Pancreas (tissue), 10 donors: ENCODE measurements at regions not wholly inside any gene's neighbourhood (a gene's known extent, or its start where the extent isn't known, plus 50 kb on each side); places are given as distances from the start of the nearest gene placed in this dataset.

ENCODE experiments used
- ATAC-seq, 4 donors: fragments of 200-7000 bp; cut with Tn5 transposase; one replicate each; pipeline versions ENCODE4 v1.8.0 to v1.9.1; 2020; ENCODE audit warnings: mild to moderate bottlenecking in 4 of 4, moderate library complexity in 4 of 4
- DNase-seq, 6 donors: peaks; one replicate each; pipeline ENCODE4 v3.0.0-alpha.2; 2020
- FAIRE-seq: peaks from 2 replicates; lab custom pipeline; 2012; peaks lifted over from hg19 to GRCh38; lab: Jason Lieb, UNC
- H3K27ac ChIP-seq, 4 donors: fragments of 200-600 bp; sonication (generic); 1 replicate in 3 of 4; 2 replicates in 1 of 4; pipeline versions ENCODE4 v1.5.0 to v1.8.0; 2020
- H3K27me3 ChIP-seq, 4 donors: fragments of 200-600 bp; one replicate each; pipeline ENCODE4 v1.8.0; 2021
- H3K36me3 ChIP-seq, 3 donors: fragments of 200-600 bp; sonication (generic) in 1 of 3; one replicate each; pipeline versions ENCODE4 v1.5.0 to v1.8.0; 2020 to 2021
- H3K4me1 ChIP-seq, 3 donors: fragments of 200-600 bp; one replicate each; pipeline ENCODE4 v1.8.0; 2021
- H3K4me3 ChIP-seq, 4 donors: fragments of 200-600 bp; sonication (generic) in 2 of 4; one replicate each; pipeline versions ENCODE4 v1.5.0 to v1.8.0; 2020 to 2021
- H3K9me3 ChIP-seq, 4 donors: fragments of 200-600 bp; one replicate each; pipeline ENCODE4 v1.8.0; 2021
- WGBS, 2 donors: extraction: QIAGEN DNeasy Blood & Tissue Kit; methylation state at CpG; one replicate each; pipeline ENCODE4 v1.1.7; 2013; 5-methylcytosine and 5-hydroxymethylcytosine counted together
- intact Hi-C, 3 donors: fragments of 100-400 bp; cut with DNase I; formaldehyde crosslinking; loops; one replicate each; pipeline versions ENCODE4 v1.11.1 to v1.14.2; 2022
- TF ChIP-seq, protein P1 (sequence below), 4 donors: fragments of 200-600 bp; sonication (generic) in 3 of 4; IDR thresholded peaks; one replicate each; pipeline versions ENCODE4 v1.5.0 to v1.8.0; 2021; ENCODE audit warnings: antibody characterized with exemption in 4 of 4
- donor health status: healthy with polysubstance abuse.
- donor health status: DM: no; HTN: no; CAD: no; lungs with moderate emphysema.
- donor health status: DM: no; HTN: no; CAD: no.
- donor health status: control.
- donor health status: control.
- donor health status: Bipolar disorder and iron deficiency.
- donor health status: DM: yes; HTN: yes; CAD: no.
- donor health status: DM: no; HTN: no; CAD: no.
- donor health status: DM: no; HTN: no; CAD: no.
- donor health status: DM: yes; HTN: yes; CAD: no.

DNA sequence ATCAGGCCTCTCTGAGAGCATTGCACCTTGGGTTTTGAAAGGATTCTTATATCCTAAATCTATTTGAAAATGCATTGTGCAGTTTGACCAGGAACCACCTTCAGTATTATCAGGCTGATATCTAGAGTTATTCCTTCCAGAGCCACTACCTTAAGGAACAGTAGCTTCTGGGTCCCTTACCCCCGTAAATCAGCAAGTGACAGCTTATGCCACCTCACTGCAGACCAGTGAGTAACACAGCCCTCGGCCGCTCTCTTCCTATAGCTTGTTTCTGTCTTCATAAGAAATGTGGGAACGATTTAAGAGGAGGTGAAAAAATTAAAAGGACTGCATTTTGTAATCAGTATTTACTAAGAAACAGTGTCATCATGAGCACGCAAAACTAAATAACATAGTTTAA is 584.2 kb downstream of the GALR1 start:
- Histone ChIP-seq H3K9me3 (no peaks in the 10 kb centered on the region), H3K27me3 (peaks cover 0 to 10% (median 0%) of the 10 kb centered on the region in 4 donors)
- FAIRE-seq, result no peak

DNA sequence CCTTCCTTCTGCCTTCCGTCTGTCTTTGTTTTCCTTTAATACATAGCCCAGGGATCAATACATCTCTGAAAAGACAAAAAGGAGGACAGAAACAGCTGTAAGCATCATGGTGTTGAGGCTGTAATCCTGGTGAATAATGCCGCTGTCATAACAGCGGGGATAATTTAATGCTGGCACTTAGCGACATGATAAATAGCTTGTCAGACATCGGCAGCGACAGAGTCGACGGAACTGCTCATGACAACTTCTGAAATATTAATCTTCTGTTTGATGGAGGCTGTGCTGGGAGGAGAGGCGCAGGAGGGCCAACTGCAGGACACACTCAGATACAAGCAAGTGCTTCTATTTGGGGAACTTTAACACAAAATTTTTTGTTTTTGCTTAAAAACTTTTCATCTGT is 602.2 kb downstream of the GALR1 start:
- ATAC-seq, result no peak
- H3K4me3 ChIP-seq, result no peak overlapping the region
- 18 to 19% methylated on average over 9 of the region's 9 CpGs for WGBS, 2 donors
- no peaks in the 10 kb centered on the region for H3K9me3 ChIP-seq
- H3K27me3 ChIP-seq, result peaks cover 0 to 4% (median 0%) of the 10 kb centered on the region in 4 donors
- no peaks in the 10 kb centered on the region for H3K36me3 ChIP-seq
- intact Hi-C loops, result no loop called here
- TF ChIP-seq, protein P1, sequence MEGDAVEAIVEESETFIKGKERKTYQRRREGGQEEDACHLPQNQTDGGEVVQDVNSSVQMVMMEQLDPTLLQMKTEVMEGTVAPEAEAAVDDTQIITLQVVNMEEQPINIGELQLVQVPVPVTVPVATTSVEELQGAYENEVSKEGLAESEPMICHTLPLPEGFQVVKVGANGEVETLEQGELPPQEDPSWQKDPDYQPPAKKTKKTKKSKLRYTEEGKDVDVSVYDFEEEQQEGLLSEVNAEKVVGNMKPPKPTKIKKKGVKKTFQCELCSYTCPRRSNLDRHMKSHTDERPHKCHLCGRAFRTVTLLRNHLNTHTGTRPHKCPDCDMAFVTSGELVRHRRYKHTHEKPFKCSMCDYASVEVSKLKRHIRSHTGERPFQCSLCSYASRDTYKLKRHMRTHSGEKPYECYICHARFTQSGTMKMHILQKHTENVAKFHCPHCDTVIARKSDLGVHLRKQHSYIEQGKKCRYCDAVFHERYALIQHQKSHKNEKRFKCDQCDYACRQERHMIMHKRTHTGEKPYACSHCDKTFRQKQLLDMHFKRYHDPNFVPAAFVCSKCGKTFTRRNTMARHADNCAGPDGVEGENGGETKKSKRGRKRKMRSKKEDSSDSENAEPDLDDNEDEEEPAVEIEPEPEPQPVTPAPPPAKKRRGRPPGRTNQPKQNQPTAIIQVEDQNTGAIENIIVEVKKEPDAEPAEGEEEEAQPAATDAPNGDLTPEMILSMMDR (IDR thresholded peaks at IDR 0.05), result no peak
- no peak for FAIRE-seq
- H3K27ac ChIP-seq, result no peak overlapping the region
- DNase-seq, result no peak
- no peaks in the 10 kb centered on the region for H3K4me1 ChIP-seq

More for the DNA sequence above, 584.2 kb downstream of the GALR1 start:
- H3K27ac ChIP-seq, result no peak overlapping the region
- H3K4me3 ChIP-seq, result no peak overlapping the region
- DNase-seq (no peak), ATAC-seq (no peak)
- TF ChIP-seq, protein P1 (IDR thresholded peaks at IDR 0.05), result no peak
- no peaks in the 10 kb centered on the region for H3K36me3 ChIP-seq
- WGBS, 2 donors, result 64 to 78% methylated on average over 5 of the region's 5 CpGs
- no peaks in the 10 kb centered on the region for H3K4me1 ChIP-seq
- intact Hi-C loops, result no loop called here

DNA sequence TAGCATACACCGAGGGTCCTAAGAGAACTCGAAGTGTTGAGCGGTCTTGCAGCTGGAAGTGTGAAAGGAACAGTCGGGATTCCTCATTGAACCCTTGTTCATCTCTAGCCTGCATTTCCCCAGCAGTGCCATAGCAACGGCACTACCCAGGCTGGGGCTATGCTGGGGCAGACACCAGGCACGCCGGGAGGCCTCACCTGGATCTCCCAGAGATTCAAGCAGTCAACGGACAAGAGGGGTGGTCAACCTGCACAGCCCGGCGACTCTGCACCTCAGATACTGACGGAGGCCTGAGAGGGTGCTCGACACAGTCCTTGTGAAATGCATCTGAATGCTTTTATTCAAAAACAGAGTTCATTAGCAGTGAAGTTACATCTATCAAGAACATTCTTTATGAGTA is 604.2 kb downstream of the GALR1 start:
- Histone ChIP-seq H3K4me3 (no peak overlapping the region), H3K4me1 (no peaks in the 10 kb centered on the region), H3K36me3 (no peaks in the 10 kb centered on the region), H3K27ac (no peak overlapping the region), H3K27me3 (peaks cover 0 to 4% (median 0%) of the 10 kb centered on the region in 4 donors), H3K9me3 (no peaks in the 10 kb centered on the region)
- DNase-seq, result no peak
- intact Hi-C loops, result no loop called here
- WGBS, 2 donors, result 62 to 76% methylated on average over 12 of the region's 12 CpGs
- FAIRE-seq, result no peak
- no peak for ATAC-seq
- TF ChIP-seq, protein P1 (IDR thresholded peaks at IDR 0.05), result no peak

DNA sequence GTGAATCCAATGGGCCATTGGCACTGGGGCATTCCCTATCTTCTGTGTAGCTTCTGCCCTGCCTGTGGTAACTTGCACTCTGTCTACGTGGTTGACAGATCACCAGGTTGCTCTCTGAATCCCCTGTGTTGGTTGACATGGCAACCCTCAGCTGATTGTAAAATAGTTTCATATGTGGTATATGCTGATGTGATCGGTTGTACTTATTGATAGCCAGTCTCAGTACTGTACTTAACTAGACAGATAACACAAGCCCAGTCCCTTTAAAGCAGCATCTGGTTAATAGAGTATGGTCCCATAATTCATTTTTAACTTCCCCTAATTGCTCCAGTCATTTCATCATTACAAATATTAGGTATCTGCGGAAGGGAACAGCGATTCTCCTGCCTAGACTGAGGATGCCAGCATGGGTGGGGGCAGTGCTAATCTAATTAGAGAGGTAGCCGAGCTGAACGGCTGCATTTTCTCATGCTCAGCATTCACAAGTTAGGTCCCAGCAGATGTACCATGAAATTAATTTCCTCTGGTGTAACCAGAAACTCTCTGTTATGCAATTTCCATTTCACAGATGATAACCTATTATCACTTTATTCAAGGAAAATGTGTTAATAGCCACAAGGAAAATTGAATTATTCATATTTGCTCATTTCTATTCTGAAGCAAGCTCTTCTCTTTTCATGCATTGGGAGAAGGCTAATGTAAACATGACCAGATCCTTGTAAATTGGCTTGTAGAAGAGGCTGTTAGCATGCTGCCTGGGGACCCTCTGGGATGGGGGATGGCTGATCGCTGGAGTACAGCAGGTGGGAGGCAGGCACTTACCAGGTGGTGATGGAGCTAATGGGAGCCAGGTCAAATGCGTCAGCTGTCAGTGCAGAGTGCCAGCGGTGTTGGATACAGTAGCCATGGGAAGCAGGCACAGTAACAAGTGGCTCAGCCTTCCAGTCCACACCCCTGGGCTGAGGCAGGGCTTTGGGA is 608.3 kb downstream of the GALR1 start:
- ATAC-seq (no peak), DNase-seq (no peak), FAIRE-seq (no peak)
- intact Hi-C loops, result no loop called here
- Histone ChIP-seq H3K36me3 (no peaks in the 10 kb centered on the region), H3K4me3 (no peak overlapping the region), H3K27me3 (no peaks in the 10 kb centered on the region), H3K9me3 (no peaks in the 10 kb centered on the region), H3K4me1 (no peaks in the 10 kb centered on the region), H3K27ac (no peak overlapping the region)
- 39 to 42% methylated on average over 9 of the region's 9 CpGs for WGBS, 2 donors
- TF ChIP-seq, protein P1 (IDR thresholded peaks at IDR 0.05), result no peak

DNA sequence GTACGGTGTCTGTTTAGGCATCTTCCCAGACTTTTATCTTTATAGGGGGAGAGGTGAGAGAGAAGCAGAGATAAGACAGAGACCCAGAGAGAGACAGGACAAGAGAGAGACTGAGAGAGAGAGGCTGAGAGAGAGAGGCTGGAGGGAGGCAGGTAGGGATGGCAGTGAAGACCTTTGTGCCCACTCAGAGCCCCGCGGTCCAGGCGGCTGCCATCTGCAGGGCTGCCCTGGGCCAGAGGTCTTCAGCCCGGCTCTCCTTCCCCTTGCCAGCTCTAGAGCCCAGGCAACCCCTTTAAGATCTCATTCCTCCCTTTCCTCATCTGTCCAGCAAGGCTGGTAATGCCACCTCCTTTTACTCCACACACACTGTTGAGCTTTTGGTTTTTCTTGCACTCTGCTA is 610.0 kb downstream of the GALR1 start:
- no peak for DNase-seq
- intact Hi-C loops, result no loop called here
- no peak for ATAC-seq
- H3K4me3 ChIP-seq, result no peak overlapping the region
- no peaks in the 10 kb centered on the region for H3K9me3 ChIP-seq
- no peaks in the 10 kb centered on the region for H3K27me3 ChIP-seq
- H3K4me1 ChIP-seq, result no peaks in the 10 kb centered on the region
- H3K36me3 ChIP-seq, result no peaks in the 10 kb centered on the region
- WGBS, 2 donors, result 74 to 80% methylated on average over 5 of the region's 5 CpGs
- no peak overlapping the region for H3K27ac ChIP-seq
- FAIRE-seq, result no peak
- TF ChIP-seq, protein P1 (IDR thresholded peaks at IDR 0.05), result no peak
